ENCODE measurements at regions not wholly inside any gene's neighbourhood (a gene's known extent, or its start where the extent isn't known, plus 50 kb on each side); places are given as distances from the start of the nearest gene placed in this dataset.
A peak's percentile ranks its signal among the peaks of the same experiment; 100 is the strongest.

DNA sequence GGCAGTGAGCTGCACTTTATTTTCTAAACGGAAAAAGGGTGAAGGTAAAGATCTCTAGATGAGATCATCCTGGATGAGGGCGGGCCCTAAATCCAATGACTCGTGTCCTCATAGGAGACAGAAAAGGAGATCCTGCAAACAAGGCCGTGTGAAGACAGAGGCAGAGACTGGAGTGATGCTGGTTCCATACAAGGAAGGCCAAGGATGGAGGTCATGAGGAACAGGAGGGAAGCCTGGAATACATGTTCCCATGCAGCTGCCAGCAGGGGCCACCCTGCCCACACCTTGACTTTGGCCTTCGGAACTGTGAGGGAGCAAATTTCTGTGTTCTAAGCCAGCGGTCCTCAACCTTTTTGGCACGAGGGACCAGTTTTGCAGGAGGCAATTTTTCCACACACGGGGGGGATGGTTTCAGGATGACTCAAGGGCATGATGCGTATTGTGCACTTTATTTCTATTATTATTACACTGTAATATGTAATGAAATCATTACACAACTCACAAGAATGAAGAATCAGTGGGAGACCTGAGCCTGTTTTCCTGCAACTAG is 94.3 kb downstream of the PSMG1 start:
- intact Hi-C loops (cut with DNase I) = no loop called here
- Histone ChIP-seq H3K27ac (ENCODE audit: low read depth in 2 of 2, low read length in 2 of 2) (no peak overlapping the region), H3K9me3 (ENCODE audit: control insufficient read depth in 2 of 3, insufficient read depth in 1 of 3, low read length in 3 of 3) (no peaks in the 10 kb centered on the region), H3K4me3 (ENCODE audit: low read length in 3 of 3) (no peak overlapping the region), H3K36me3 (ENCODE audit: control insufficient read depth in 2 of 3, insufficient read depth in 3 of 3, low read length in 3 of 3) (no peaks in the 10 kb centered on the region), H3K9ac (ENCODE audit: low read length in 3 of 3) (no peak overlapping the region), H3K4me1 (ENCODE audit: control insufficient read depth in 2 of 3, insufficient read depth in 2 of 3, low read depth in 1 of 3, low read length in 3 of 3) (peaks cover 0 to 4% (median 0%) of the 10 kb centered on the region in 3 donors), H3K27me3 (ENCODE audit: control insufficient read depth, insufficient read depth, low read length) (no peaks in the 10 kb centered on the region)
- DNase-seq (no peak), FAIRE-seq (no peak)
- TF ChIP-seq, protein P1, sequence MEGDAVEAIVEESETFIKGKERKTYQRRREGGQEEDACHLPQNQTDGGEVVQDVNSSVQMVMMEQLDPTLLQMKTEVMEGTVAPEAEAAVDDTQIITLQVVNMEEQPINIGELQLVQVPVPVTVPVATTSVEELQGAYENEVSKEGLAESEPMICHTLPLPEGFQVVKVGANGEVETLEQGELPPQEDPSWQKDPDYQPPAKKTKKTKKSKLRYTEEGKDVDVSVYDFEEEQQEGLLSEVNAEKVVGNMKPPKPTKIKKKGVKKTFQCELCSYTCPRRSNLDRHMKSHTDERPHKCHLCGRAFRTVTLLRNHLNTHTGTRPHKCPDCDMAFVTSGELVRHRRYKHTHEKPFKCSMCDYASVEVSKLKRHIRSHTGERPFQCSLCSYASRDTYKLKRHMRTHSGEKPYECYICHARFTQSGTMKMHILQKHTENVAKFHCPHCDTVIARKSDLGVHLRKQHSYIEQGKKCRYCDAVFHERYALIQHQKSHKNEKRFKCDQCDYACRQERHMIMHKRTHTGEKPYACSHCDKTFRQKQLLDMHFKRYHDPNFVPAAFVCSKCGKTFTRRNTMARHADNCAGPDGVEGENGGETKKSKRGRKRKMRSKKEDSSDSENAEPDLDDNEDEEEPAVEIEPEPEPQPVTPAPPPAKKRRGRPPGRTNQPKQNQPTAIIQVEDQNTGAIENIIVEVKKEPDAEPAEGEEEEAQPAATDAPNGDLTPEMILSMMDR (IDR thresholded peaks at IDR 0.05; ENCODE audit: borderline replicate concordance, extremely low read depth, insufficient read depth) = no peak

DNA sequence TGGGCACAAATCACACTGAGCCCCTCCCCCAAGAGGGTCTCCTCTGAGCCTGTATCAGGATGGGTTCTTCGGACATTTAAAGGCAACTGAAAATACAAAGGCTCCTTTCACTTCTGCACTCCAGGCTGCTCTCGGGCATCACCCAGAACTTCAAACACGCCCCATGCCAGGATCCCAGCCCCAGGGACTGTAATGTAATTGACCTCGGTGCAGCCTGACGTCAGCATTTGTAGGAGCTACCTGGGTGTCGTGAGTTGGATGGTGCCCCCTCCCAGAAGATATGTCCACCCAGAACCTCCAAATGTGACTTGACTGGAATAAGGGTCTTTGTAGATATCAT is 95.2 kb downstream of the PSMG1 start:
- no peak overlapping the region for H3K27ac ChIP-seq (ENCODE audit: low read depth in 2 of 2, low read length in 2 of 2)
- no peak for FAIRE-seq
- intact Hi-C loops (cut with DNase I) = no loop called here

DNA sequence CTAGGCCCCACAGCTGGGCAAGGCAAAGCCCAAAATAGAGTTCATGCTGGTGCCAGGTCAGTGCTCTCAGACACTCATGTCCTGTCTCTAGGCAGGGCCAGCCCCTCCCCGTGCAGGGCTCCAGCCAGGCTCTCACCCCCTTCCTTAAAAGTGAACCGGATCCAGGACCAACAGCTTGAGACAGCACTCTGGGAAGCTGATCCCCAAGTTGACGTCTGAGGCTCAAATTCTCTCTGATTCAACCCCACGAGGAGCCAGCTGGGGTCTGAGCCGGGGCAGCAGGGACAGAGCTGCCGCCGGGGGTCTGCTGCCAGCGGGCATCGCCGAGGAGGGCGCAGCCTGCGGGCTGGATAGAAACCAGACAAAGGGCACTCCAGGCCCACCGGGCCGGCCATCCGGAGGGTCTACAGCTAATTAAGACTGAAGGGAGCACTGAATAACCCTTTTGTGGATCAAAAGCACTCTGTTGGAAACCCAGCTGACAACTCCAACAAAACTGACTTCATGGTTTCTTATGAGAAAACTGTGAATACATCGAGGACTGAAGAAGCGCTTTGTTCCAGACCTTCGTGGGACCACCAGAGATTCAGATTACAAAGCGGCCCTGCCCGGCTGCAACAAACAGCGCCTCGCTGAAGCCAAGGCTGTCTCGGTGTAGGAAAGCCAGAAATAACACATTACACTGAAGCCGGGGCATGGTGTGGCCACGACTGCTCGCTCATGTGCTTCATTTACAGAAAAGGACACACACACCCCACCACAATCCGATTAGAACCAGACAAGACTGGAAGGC is 95.8 kb downstream of the PSMG1 start:
- TF ChIP-seq, protein P1 (IDR thresholded peaks at IDR 0.05; ENCODE audit: borderline replicate concordance, extremely low read depth, insufficient read depth) = no peak
- no peaks in the 10 kb centered on the region for H3K27me3 ChIP-seq (ENCODE audit: control insufficient read depth, insufficient read depth, low read length)
- peaks cover 0 to 4% (median 3%) of the 10 kb centered on the region in 3 donors for H3K4me1 ChIP-seq (ENCODE audit: control insufficient read depth in 2 of 3, insufficient read depth in 2 of 3, low read depth in 1 of 3, low read length in 3 of 3)
- H3K9me3 ChIP-seq (ENCODE audit: control insufficient read depth in 2 of 3, insufficient read depth in 1 of 3, low read length in 3 of 3) = no peaks in the 10 kb centered on the region
- intact Hi-C loops (cut with DNase I) = no loop called here
- no peak overlapping the region for H3K27ac ChIP-seq (ENCODE audit: low read depth in 2 of 2, low read length in 2 of 2)
- no peak overlapping the region for H3K4me3 ChIP-seq (ENCODE audit: low read length in 3 of 3)
- no peaks in the 10 kb centered on the region for H3K36me3 ChIP-seq (ENCODE audit: control insufficient read depth in 2 of 3, insufficient read depth in 3 of 3, low read length in 3 of 3)
- no peak for FAIRE-seq
- H3K9ac ChIP-seq (ENCODE audit: low read length in 3 of 3) = peak overlapping the region in 1 of 3 donors; percentile 19
- DNase-seq = peak in 1 of 5 donors; percentile 50

More for the DNA sequence above, 95.2 kb downstream of the PSMG1 start:
- no peaks in the 10 kb centered on the region for H3K9me3 ChIP-seq (ENCODE audit: control insufficient read depth in 2 of 3, insufficient read depth in 1 of 3, low read length in 3 of 3)
- peaks cover 0 to 4% (median 1%) of the 10 kb centered on the region in 3 donors for H3K4me1 ChIP-seq (ENCODE audit: control insufficient read depth in 2 of 3, insufficient read depth in 2 of 3, low read depth in 1 of 3, low read length in 3 of 3)
- peak overlapping the region in 1 of 3 donors; percentile 19 for H3K9ac ChIP-seq (ENCODE audit: low read length in 3 of 3)
- no peaks in the 10 kb centered on the region for H3K27me3 ChIP-seq (ENCODE audit: control insufficient read depth, insufficient read depth, low read length)
- DNase-seq = no peak
- TF ChIP-seq, protein P1 (IDR thresholded peaks at IDR 0.05; ENCODE audit: borderline replicate concordance, extremely low read depth, insufficient read depth) = no peak
- no peaks in the 10 kb centered on the region for H3K36me3 ChIP-seq (ENCODE audit: control insufficient read depth in 2 of 3, insufficient read depth in 3 of 3, low read length in 3 of 3)
- no peak overlapping the region for H3K4me3 ChIP-seq (ENCODE audit: low read length in 3 of 3)

Data from kidney (tissue), 13 donors.